ENCODE measurements at regions not wholly inside any gene's neighbourhood (a gene's known extent, or its start where the extent isn't known, plus 50 kb on each side); places are given as distances from the start of the nearest gene placed in this dataset.

DNA sequence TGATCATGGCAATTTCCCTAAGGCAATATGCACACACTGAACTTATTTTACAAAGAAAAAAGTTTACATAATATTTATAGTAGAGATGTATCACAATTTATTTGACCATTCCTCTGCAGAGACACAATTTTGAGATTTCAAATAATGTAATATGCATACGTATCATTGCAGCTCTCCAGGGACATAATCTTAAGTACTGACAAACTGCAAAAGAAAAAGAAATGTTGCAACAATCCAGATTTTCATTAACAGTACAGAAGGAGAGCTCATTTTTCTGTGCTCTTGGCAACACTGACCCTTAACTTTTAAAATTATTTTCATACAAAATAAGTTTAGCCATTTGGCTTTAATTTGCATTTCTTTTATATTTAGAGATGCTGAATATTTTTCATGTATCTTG is 710.2 kb upstream of the SLC39A10 start:
- TF ChIP-seq, protein P1, sequence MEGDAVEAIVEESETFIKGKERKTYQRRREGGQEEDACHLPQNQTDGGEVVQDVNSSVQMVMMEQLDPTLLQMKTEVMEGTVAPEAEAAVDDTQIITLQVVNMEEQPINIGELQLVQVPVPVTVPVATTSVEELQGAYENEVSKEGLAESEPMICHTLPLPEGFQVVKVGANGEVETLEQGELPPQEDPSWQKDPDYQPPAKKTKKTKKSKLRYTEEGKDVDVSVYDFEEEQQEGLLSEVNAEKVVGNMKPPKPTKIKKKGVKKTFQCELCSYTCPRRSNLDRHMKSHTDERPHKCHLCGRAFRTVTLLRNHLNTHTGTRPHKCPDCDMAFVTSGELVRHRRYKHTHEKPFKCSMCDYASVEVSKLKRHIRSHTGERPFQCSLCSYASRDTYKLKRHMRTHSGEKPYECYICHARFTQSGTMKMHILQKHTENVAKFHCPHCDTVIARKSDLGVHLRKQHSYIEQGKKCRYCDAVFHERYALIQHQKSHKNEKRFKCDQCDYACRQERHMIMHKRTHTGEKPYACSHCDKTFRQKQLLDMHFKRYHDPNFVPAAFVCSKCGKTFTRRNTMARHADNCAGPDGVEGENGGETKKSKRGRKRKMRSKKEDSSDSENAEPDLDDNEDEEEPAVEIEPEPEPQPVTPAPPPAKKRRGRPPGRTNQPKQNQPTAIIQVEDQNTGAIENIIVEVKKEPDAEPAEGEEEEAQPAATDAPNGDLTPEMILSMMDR (IDR thresholded peaks at IDR 0.05; ENCODE audit: control extremely low read depth in 1 of 3, insufficient read depth in 1 of 3, low read depth in 1 of 3, low read length in 3 of 3): no peak
- TF ChIP-seq POLR2A (IDR thresholded peaks at IDR 0.05; ENCODE audit: control extremely low read depth in 1 of 2, low read depth in 2 of 2, low read length in 2 of 2): no peak
- TF ChIP-seq EZH2 (IDR thresholded peaks at IDR 0.05; ENCODE audit: low read depth, low read length, severe bottlenecking): no peak
- no peak for TF ChIP-seq RAD21 (IDR thresholded peaks at IDR 0.05 in 1 of 2, conservative IDR thresholded peaks at IDR 0.05 in 1 of 2; ENCODE audit: low read depth in 2 of 2, low read length in 2 of 2)
- TF ChIP-seq JUND (IDR thresholded peaks at IDR 0.05; ENCODE audit: low read length): no peak
- no peak for TF ChIP-seq POU5F1 (IDR thresholded peaks at IDR 0.05; ENCODE audit: low read depth, low read length)
- TF ChIP-seq NRF1 (IDR thresholded peaks at IDR 0.05; ENCODE audit: low read depth, low read length): no peak
- TF ChIP-seq EGR1 (IDR thresholded peaks at IDR 0.05; ENCODE audit: borderline replicate concordance, low read depth, low read length): no peak
- no peak for TF ChIP-seq KDM5A (IDR thresholded peaks at IDR 0.05; ENCODE audit: low read length)
